AML-193 (cell line): ENCODE measurements at regions not wholly inside any gene's neighbourhood (a gene's known extent, or its start where the extent isn't known, plus 50 kb on each side); places are given as distances from the start of the nearest gene placed in this dataset.
"Not testable (repeated sequence)": the region's sequence is repeated elsewhere in the genome, so short reads cannot be mapped to it uniquely, and the experiment has no call there.

ENCODE experiments used
- DNase-seq, 2 experiments: peaks; one replicate each; lab custom pipeline; 2025; lab: John Stamatoyannopoulos, UW

GRCh38 chr2:33704406-33704855 lies 105.3 kb upstream of the FAM98A start:
- no peak for DNase-seq

GRCh38 chr2:33696234-33696633 lies 97.1 kb upstream of the FAM98A start:
- no peak for DNase-seq

- no peak for DNase-seq
These were observed 95.8 kb upstream of the FAM98A start for GRCh38 chr2:33694904-33695303.

GRCh38 chr2:33690686-33691085 lies 91.6 kb upstream of the FAM98A start:
- not testable (repeated sequence) for DNase-seq

GRCh38 chr2:33681364-33681757 lies 82.3 kb upstream of the FAM98A start:
- DNase-seq: no peak

- no peak for DNase-seq
These were observed 81.7 kb upstream of the FAM98A start for GRCh38 chr2:33680644-33681363.

GRCh38 chr2:33678436-33678835 lies 79.3 kb upstream of the FAM98A start:
- no peak for DNase-seq

- DNase-seq: peak; percentile 1 to 4
These were observed 74.8 kb upstream of the FAM98A start for GRCh38 chr2:33673937-33674336.

- no peak for DNase-seq
These were observed 73.8 kb upstream of the FAM98A start for GRCh38 chr2:33672896-33673295.

GRCh38 chr2:33672389-33672788 lies 73.3 kb upstream of the FAM98A start:
- no peak for DNase-seq

- DNase-seq: no peak
These were observed 72.1 kb upstream of the FAM98A start for GRCh38 chr2:33671198-33671597.

GRCh38 chr2:33670392-33670937 lies 71.4 kb upstream of the FAM98A start:
- no peak for DNase-seq

GRCh38 chr2:33666879-33667278 lies 67.8 kb upstream of the FAM98A start:
- DNase-seq: no peak

- DNase-seq: no peak
These were observed 65.9 kb upstream of the FAM98A start for GRCh38 chr2:33665039-33665438.

GRCh38 chr2:33660416-33661123 lies 61.5 kb upstream of the FAM98A start:
- no peak for DNase-seq

GRCh38 chr2:33655626-33656320 lies 56.7 kb upstream of the FAM98A start:
- no peak for DNase-seq

GRCh38 chr2:33652830-33653229 lies 53.7 kb upstream of the FAM98A start:
- no peak for DNase-seq

GRCh38 chr2:33650171-33650570 lies 51.1 kb upstream of the FAM98A start:
- DNase-seq: no peak
